ENCODE measurements at regions not wholly inside any gene's neighbourhood (a gene's known extent, or its start where the extent isn't known, plus 50 kb on each side); places are given as distances from the start of the nearest gene placed in this dataset.

DNA sequence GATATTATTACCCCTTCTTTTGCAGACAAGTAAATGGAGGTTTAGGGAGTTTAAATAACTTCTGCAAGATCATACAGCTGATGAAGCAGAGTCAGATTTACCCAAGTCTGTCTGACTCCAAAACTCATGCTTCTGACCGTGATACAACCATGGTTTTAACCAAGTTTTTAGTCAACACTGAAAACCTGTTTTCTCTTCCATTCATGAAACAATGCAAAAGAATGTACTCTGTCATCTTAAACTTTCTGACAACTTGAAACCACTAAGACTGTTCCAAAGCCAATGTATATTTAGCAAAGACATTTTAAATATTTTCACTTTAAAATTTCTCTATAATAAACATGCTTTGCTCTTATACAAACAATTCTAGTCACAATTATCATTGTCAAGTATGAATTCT, 77.0 kb upstream of the RBMS3 start:
- H3K27ac Mint-ChIP-seq: no peak overlapping the region
- no peak overlapping the region for H3K27ac ChIP-seq
- H3K4me1 ChIP-seq: no peaks in the 10 kb centered on the region
- peaks cover 3% of the 10 kb centered on the region for H3K4me1 Mint-ChIP-seq
- H3K36me3 Mint-ChIP-seq: no peaks in the 10 kb centered on the region
- DNase-seq (ENCODE audit: low spot score): no peak
- H4K20me1 ChIP-seq (ENCODE audit: low read depth): no peaks in the 10 kb centered on the region
- H3F3A ChIP-seq (ENCODE audit: low read depth): no peaks in the 10 kb centered on the region
- H2AFZ ChIP-seq (replicated peaks): no peak overlapping the region
- no peak for TF ChIP-seq EZH2phosphoT487 (IDR thresholded peaks at IDR 0.05)
- TF ChIP-seq, protein P1, sequence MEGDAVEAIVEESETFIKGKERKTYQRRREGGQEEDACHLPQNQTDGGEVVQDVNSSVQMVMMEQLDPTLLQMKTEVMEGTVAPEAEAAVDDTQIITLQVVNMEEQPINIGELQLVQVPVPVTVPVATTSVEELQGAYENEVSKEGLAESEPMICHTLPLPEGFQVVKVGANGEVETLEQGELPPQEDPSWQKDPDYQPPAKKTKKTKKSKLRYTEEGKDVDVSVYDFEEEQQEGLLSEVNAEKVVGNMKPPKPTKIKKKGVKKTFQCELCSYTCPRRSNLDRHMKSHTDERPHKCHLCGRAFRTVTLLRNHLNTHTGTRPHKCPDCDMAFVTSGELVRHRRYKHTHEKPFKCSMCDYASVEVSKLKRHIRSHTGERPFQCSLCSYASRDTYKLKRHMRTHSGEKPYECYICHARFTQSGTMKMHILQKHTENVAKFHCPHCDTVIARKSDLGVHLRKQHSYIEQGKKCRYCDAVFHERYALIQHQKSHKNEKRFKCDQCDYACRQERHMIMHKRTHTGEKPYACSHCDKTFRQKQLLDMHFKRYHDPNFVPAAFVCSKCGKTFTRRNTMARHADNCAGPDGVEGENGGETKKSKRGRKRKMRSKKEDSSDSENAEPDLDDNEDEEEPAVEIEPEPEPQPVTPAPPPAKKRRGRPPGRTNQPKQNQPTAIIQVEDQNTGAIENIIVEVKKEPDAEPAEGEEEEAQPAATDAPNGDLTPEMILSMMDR (IDR thresholded peaks at IDR 0.05): no peak
- no peak for TF ChIP-seq EZH2 (IDR thresholded peaks at IDR 0.05)
- H3K79me2 ChIP-seq (ENCODE audit: low read depth): no peaks in the 10 kb centered on the region
- H3K4me3 Mint-ChIP-seq: no peak overlapping the region
- H3K27me3 ChIP-seq: no peaks in the 10 kb centered on the region
- no peaks in the 10 kb centered on the region for H3K9me3 ChIP-seq (ENCODE audit: low read depth)
- H3K27me3 Mint-ChIP-seq (ENCODE audit: insufficient read depth, low read depth): no peaks in the 10 kb centered on the region
- no peaks in the 10 kb centered on the region for H3K36me3 ChIP-seq
- H3K9me3 Mint-ChIP-seq: peaks cover 2% of the 10 kb centered on the region
- H3K4me2 ChIP-seq: no peak overlapping the region
- no peak overlapping the region for H3K9ac ChIP-seq
- no peak overlapping the region for H3K4me3 ChIP-seq

DNA sequence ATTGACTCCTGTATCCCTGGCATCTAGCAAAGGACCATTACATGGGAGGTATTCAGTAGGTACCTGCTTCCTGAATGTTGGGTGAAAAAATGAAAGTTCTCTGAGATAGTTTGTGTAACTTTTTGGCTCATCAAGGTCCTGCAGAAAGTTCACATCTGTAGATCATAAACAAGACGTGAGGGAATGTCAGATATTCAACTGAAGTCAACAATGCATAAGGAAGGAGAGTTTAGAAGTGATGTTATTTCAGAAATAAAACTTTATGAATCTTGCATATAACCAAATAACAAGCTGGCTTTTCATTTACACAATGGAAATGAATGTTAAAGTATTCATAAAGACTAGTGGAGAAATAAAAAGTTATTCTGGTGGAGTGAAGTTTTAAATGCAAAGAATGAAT, 73.4 kb upstream of the RBMS3 start:
- Histone ChIP-seq H3K36me3 (no peaks in the 10 kb centered on the region), H2AFZ (replicated peaks) (no peak overlapping the region), H3K4me3 (no peak overlapping the region), H3K9me3 (ENCODE audit: low read depth) (no peaks in the 10 kb centered on the region), H3K4me1 (no peaks in the 10 kb centered on the region), H3K79me2 (ENCODE audit: low read depth) (no peaks in the 10 kb centered on the region), H3K27me3 (no peaks in the 10 kb centered on the region), H3F3A (ENCODE audit: low read depth) (no peaks in the 10 kb centered on the region), H4K20me1 (ENCODE audit: low read depth) (no peaks in the 10 kb centered on the region), H3K4me2 (no peak overlapping the region), H3K27ac (no peak overlapping the region), H3K9ac (no peak overlapping the region)
- no peaks in the 10 kb centered on the region for H3K36me3 Mint-ChIP-seq
- no peaks in the 10 kb centered on the region for H3K27me3 Mint-ChIP-seq (ENCODE audit: insufficient read depth, low read depth)
- H3K9me3 Mint-ChIP-seq: peaks cover 2% of the 10 kb centered on the region
- TF ChIP-seq, protein P1 (IDR thresholded peaks at IDR 0.05): no peak
- TF ChIP-seq EZH2 (IDR thresholded peaks at IDR 0.05) (no peak), EZH2phosphoT487 (IDR thresholded peaks at IDR 0.05) (no peak)
- H3K4me1 Mint-ChIP-seq: peaks cover 24% of the 10 kb centered on the region
- H3K27ac Mint-ChIP-seq: no peak overlapping the region
- no peak overlapping the region for H3K4me3 Mint-ChIP-seq
- no peak for DNase-seq (ENCODE audit: low spot score)

DNA sequence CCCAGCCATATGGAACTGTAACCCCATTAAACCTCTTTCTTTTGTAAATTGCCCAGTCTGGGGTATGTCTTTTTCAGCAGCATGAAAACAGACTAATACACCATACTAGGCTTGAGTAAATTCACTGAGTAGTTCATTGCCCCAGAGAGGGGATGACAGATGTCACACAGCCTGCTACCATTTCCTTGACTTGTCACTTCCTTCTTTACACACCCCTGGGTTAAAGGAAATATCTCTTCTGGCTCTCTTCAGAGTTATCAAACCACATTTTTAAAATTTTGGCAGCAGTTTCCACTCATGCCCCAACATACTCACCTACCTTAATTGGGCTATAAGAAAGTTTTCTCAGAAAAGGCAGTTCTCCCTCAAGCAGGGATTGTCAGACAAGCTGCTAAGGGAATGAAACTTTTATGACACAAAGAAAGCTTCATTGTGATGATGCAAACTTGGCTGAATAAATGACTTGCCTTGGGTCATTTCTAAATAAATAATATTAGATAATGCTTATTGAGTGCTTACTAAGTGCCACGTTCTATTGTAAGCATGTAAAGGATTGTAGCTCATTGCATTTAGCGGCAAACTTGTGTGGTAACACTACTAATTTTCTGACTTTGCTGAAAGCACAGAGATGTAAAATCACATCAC, 68.0 kb upstream of the RBMS3 start:
- TF ChIP-seq EZH2phosphoT487 (IDR thresholded peaks at IDR 0.05) (no peak), EZH2 (IDR thresholded peaks at IDR 0.05) (no peak)
- TF ChIP-seq, protein P1 (IDR thresholded peaks at IDR 0.05): no peak
- Mint-ChIP-seq H3K36me3 (no peaks in the 10 kb centered on the region), H3K4me1 (peaks cover 24% of the 10 kb centered on the region), H3K27ac (no peak overlapping the region), H3K4me3 (no peak overlapping the region), H3K27me3 (ENCODE audit: insufficient read depth, low read depth) (no peaks in the 10 kb centered on the region), H3K9me3 (no peaks in the 10 kb centered on the region)
- H3K27me3 ChIP-seq: no peaks in the 10 kb centered on the region
- no peaks in the 10 kb centered on the region for H3F3A ChIP-seq (ENCODE audit: low read depth)
- H3K27ac ChIP-seq: no peak overlapping the region
- H3K4me2 ChIP-seq: no peak overlapping the region
- no peaks in the 10 kb centered on the region for H4K20me1 ChIP-seq (ENCODE audit: low read depth)
- H3K4me1 ChIP-seq: no peaks in the 10 kb centered on the region
- no peaks in the 10 kb centered on the region for H3K9me3 ChIP-seq (ENCODE audit: low read depth)
- H2AFZ ChIP-seq (replicated peaks): no peak overlapping the region
- H3K79me2 ChIP-seq (ENCODE audit: low read depth): no peaks in the 10 kb centered on the region
- H3K36me3 ChIP-seq: no peaks in the 10 kb centered on the region
- DNase-seq (ENCODE audit: low spot score): no peak
- no peak overlapping the region for H3K4me3 ChIP-seq
- H3K9ac ChIP-seq: no peak overlapping the region
